Hepatocyte (in vitro differentiated cells): ENCODE measurements at regions not wholly inside any gene's neighbourhood (a gene's known extent, or its start where the extent isn't known, plus 50 kb on each side); places are given as distances from the start of the nearest gene placed in this dataset.

Experiments
- DNase-seq: peaks from one replicate; pipeline ENCODE4 v3.0.0-alpha.2; 2016; ENCODE audit warnings: low spot score
- H2AFZ ChIP-seq: fragments of 200-600 bp; sonication (generic); 2 replicates; pipeline ENCODE4 v1.6.0; 2016; ENCODE audit warnings: antibody characterized with exemption, mild to moderate bottlenecking
- H3K27ac ChIP-seq: fragments of 200-600 bp; sonication (generic); 2 replicates; pipeline ENCODE4 v1.5.1; 2016; ENCODE audit warnings: mild to moderate bottlenecking
- H3K27me3 ChIP-seq: fragments of 200-600 bp; sonication (generic); 2 replicates; pipeline ENCODE4 v1.6.1; 2016
- H3K36me3 ChIP-seq: fragments of 200-600 bp; sonication (generic); replicated peaks from 2 replicates; pipeline ENCODE4 v1.5.1; 2016; ENCODE audit warnings: low read depth; ENCODE audit not compliant: insufficient read depth
- H3K4me1 ChIP-seq: fragments of 200-600 bp; sonication (generic); 2 replicates; pipeline ENCODE4 v1.5.1; 2016; ENCODE audit warnings: mild to moderate bottlenecking, moderate library complexity; ENCODE audit not compliant: insufficient read depth
- H3K4me2 ChIP-seq: fragments of 200-600 bp; sonication (generic); 2 replicates; pipeline ENCODE4 v1.6.0; 2016
- H3K4me3 ChIP-seq: fragments of 200-600 bp; sonication (generic); 2 replicates; pipeline ENCODE4 v1.5.1; 2016; ENCODE audit warnings: mild to moderate bottlenecking
- H3K79me2 ChIP-seq: fragments of 200-600 bp; sonication (generic); 2 replicates; pipeline ENCODE4 v1.6.0; 2017; ENCODE audit warnings: mild to moderate bottlenecking
- H3K9me2 ChIP-seq: fragments of 200-600 bp; sonication (generic); replicated peaks from 2 replicates; pipeline ENCODE4 v1.6.0; 2017; ENCODE audit warnings: mild to moderate bottlenecking; ENCODE audit not compliant: insufficient read depth
- H3K9me3 ChIP-seq: fragments of 200-600 bp; sonication (generic); 2 replicates; pipeline ENCODE4 v1.5.1; 2016; ENCODE audit warnings: low read depth, mild to moderate bottlenecking
- H4K20me1 ChIP-seq: fragments of 200-600 bp; sonication (generic); 2 replicates; pipeline ENCODE4 v1.6.0; 2016; ENCODE audit warnings: mild to moderate bottlenecking; ENCODE audit not compliant: insufficient read depth, poor library complexity, severe bottlenecking
- CTCF ChIP-seq: fragments of 200-600 bp; sonication (generic); IDR thresholded peaks from 2 replicates; pipeline ENCODE4 v1.5.1; 2016; ENCODE audit warnings: antibody characterized with exemption, mild to moderate bottlenecking; ENCODE audit not compliant: poor library complexity
- EZH2 ChIP-seq: fragments of 200-600 bp; sonication (generic); IDR thresholded peaks from 2 replicates; pipeline ENCODE4 v1.6.1; 2016; ENCODE audit warnings: antibody characterized with exemption, mild to moderate bottlenecking, borderline replicate concordance
- EZH2phosphoT487 ChIP-seq: fragments of 200-600 bp; sonication (generic); IDR thresholded peaks from one replicate; pipeline ENCODE4 v1.6.1; 2018; ENCODE audit warnings: antibody characterized with exemption, mild to moderate bottlenecking, low read depth, moderate library complexity; ENCODE audit not compliant: unreplicated experiment, severe bottlenecking
- WGBS: methylation state at CpG from one replicate; pipeline ENCODE4 v1.1.6; 2016; ENCODE audit warnings: low lambda C conversion rate; ENCODE audit errors: missing lambda C conversion rate; 5-methylcytosine and 5-hydroxymethylcytosine counted together

GRCh38 chr12:28855761-28856310 lies 293.2 kb upstream of the FAR2 start:
- no peaks in the 10 kb centered on the region for H3K9me3 ChIP-seq
- H2AFZ ChIP-seq = no peak overlapping the region
- no peaks in the 10 kb centered on the region for H4K20me1 ChIP-seq
- TF ChIP-seq CTCF = no peak
- DNase-seq = no peak
- no peaks in the 10 kb centered on the region for H3K9me2 ChIP-seq
- no peak overlapping the region for H3K4me2 ChIP-seq
- H3K27ac ChIP-seq = no peak overlapping the region
- no peak overlapping the region for H3K4me3 ChIP-seq
- no peaks in the 10 kb centered on the region for H3K79me2 ChIP-seq
- WGBS = 70% methylated on average over 4 of the region's 4 CpGs
- H3K36me3 ChIP-seq = no peaks in the 10 kb centered on the region
- H3K4me1 ChIP-seq = peaks cover 4% of the 10 kb centered on the region
- no peaks in the 10 kb centered on the region for H3K27me3 ChIP-seq

GRCh38 chr12:28857369-28857768 lies 291.7 kb upstream of the FAR2 start:
- Histone ChIP-seq H3K4me2 (no peak overlapping the region), H3K9me2 (no peaks in the 10 kb centered on the region), H3K79me2 (no peaks in the 10 kb centered on the region), H3K4me1 (peaks cover 4% of the 10 kb centered on the region), H3K27ac (no peak overlapping the region), H3K27me3 (no peaks in the 10 kb centered on the region), H3K4me3 (no peak overlapping the region), H3K9me3 (no peaks in the 10 kb centered on the region), H3K36me3 (no peaks in the 10 kb centered on the region), H4K20me1 (no peaks in the 10 kb centered on the region), H2AFZ (no peak overlapping the region)
- no peak for DNase-seq
- no peak for TF ChIP-seq EZH2
- no peak for TF ChIP-seq EZH2phosphoT487
- no peak for TF ChIP-seq CTCF

GRCh38 chr12:28859551-28859950 lies 289.5 kb upstream of the FAR2 start:
- Histone ChIP-seq H3K4me3 (no peak overlapping the region), H4K20me1 (no peaks in the 10 kb centered on the region), H3K4me1 (peaks cover 4% of the 10 kb centered on the region), H2AFZ (no peak overlapping the region), H3K27me3 (no peaks in the 10 kb centered on the region), H3K79me2 (no peaks in the 10 kb centered on the region), H3K36me3 (no peaks in the 10 kb centered on the region), H3K9me2 (no peaks in the 10 kb centered on the region), H3K27ac (no peak overlapping the region), H3K4me2 (no peak overlapping the region), H3K9me3 (no peaks in the 10 kb centered on the region)
- DNase-seq = no peak
- TF ChIP-seq EZH2 = no peak
- no peak for TF ChIP-seq CTCF
- TF ChIP-seq EZH2phosphoT487 = no peak
- WGBS = 89% methylated on average over 2 of the region's 2 CpGs

- no peaks in the 10 kb centered on the region for H3K9me2 ChIP-seq
- no peak for TF ChIP-seq EZH2
- TF ChIP-seq CTCF = no peak
- no peak for TF ChIP-seq EZH2phosphoT487
- no peaks in the 10 kb centered on the region for H4K20me1 ChIP-seq
- H3K4me3 ChIP-seq = no peak overlapping the region
- no peak overlapping the region for H3K27ac ChIP-seq
- H3K79me2 ChIP-seq = no peaks in the 10 kb centered on the region
- no peak overlapping the region for H3K4me2 ChIP-seq
- H3K4me1 ChIP-seq = no peaks in the 10 kb centered on the region
- no peak overlapping the region for H2AFZ ChIP-seq
- H3K36me3 ChIP-seq = no peaks in the 10 kb centered on the region
- no peaks in the 10 kb centered on the region for H3K27me3 ChIP-seq
- H3K9me3 ChIP-seq = no peaks in the 10 kb centered on the region
- DNase-seq = no peak
- 66% methylated on average over 4 of the region's 4 CpGs for WGBS
Measured at GRCh38 chr12:28865776-28866175, 283.3 kb upstream of the FAR2 start.
